HFFc6 (cell line): ENCODE measurements at regions not wholly inside any gene's neighbourhood (a gene's known extent, or its start where the extent isn't known, plus 50 kb on each side); places are given as distances from the start of the nearest gene placed in this dataset.

Experiments
- DNase-seq: peaks from one replicate; pipeline ENCODE4 v3.0.0-alpha.2; 2018
- H3K27ac Mint-ChIP-seq: 2 replicates; pipeline ENCODE4 v1.8.0; 2020; ENCODE audit warnings: mild to moderate bottlenecking, mixed read lengths
- H3K27me3 Mint-ChIP-seq: 2 replicates; pipeline ENCODE4 v1.8.0; 2021; ENCODE audit warnings: mild to moderate bottlenecking, moderate library complexity, mixed read lengths; ENCODE audit not compliant: insufficient read depth
- H3K36me3 Mint-ChIP-seq: 2 replicates; pipeline ENCODE4 v1.8.0; 2021; ENCODE audit warnings: low read depth, mixed read lengths
- H3K4me1 Mint-ChIP-seq: 2 replicates; pipeline ENCODE4 v1.8.0; 2020; ENCODE audit warnings: low read depth, mixed read lengths
- H3K4me3 Mint-ChIP-seq: 2 replicates; pipeline ENCODE4 v1.8.0; 2020; ENCODE audit warnings: mild to moderate bottlenecking, moderate library complexity, mixed read lengths
- H3K9me3 Mint-ChIP-seq: 2 replicates; pipeline ENCODE4 v1.8.0; 2020; ENCODE audit warnings: mild to moderate bottlenecking, mixed read lengths
- TF ChIP-seq, protein P1 (sequence below): fragments of 200-600 bp; sonication (generic); IDR thresholded peaks from 2 replicates; pipeline ENCODE4 v1.5.0; 2021; ENCODE audit warnings: antibody characterized with exemption, mild to moderate bottlenecking

DNA sequence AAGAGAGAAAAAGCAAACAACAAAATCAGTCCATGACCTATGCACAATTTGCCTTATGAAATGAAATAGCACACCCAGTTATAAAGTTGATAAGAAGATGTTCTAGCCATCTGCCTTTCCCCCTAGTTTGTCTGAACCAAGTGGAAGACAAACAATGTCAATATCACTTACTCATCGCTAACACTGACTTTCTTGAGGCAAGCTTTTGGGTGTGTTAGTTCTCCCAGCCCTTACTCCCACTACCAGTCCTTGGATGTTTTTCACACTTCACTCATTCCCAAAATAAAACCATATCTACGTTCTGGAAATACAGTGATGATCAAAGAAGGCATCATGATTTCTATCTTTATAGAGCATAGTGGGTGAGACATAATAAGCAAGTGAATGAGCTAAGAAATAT is 393.8 kb downstream of the PCDH20 start:
- no peaks in the 10 kb centered on the region for H3K4me1 Mint-ChIP-seq

DNA sequence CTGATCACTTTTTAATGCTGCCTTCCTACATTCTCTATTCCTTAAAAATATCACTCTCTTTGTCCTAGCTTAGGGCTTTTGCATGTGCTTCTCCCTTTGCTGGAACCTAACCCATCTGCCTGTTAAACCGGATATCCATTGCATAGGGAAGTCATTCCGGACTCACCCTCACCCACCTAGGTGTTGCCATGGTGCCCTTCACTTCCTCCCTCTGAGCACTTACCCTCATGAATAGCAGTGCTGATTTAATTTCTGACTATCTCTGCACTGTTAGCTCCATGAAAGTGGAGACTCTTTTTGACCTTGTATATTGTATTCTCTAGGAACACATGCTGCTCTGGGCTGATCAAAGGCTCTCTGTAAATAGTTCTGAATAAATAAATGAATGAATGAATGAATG is 401.9 kb downstream of the PCDH20 start:
- Mint-ChIP-seq H3K27me3 (no peaks in the 10 kb centered on the region; the same call in 1 of the 2 replicates), H3K4me1 (no peaks in the 10 kb centered on the region), H3K27ac (no peak overlapping the region), H3K36me3 (no peaks in the 10 kb centered on the region), H3K9me3 (peaks cover 27% of the 10 kb centered on the region), H3K4me3 (no peak overlapping the region)
- TF ChIP-seq, protein P1, sequence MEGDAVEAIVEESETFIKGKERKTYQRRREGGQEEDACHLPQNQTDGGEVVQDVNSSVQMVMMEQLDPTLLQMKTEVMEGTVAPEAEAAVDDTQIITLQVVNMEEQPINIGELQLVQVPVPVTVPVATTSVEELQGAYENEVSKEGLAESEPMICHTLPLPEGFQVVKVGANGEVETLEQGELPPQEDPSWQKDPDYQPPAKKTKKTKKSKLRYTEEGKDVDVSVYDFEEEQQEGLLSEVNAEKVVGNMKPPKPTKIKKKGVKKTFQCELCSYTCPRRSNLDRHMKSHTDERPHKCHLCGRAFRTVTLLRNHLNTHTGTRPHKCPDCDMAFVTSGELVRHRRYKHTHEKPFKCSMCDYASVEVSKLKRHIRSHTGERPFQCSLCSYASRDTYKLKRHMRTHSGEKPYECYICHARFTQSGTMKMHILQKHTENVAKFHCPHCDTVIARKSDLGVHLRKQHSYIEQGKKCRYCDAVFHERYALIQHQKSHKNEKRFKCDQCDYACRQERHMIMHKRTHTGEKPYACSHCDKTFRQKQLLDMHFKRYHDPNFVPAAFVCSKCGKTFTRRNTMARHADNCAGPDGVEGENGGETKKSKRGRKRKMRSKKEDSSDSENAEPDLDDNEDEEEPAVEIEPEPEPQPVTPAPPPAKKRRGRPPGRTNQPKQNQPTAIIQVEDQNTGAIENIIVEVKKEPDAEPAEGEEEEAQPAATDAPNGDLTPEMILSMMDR = no peak
- no peak for DNase-seq

More for the DNA sequence above, 393.8 kb downstream of the PCDH20 start:
- H3K4me3 Mint-ChIP-seq = no peak overlapping the region
- H3K36me3 Mint-ChIP-seq = no peaks in the 10 kb centered on the region
- no peak for DNase-seq
- TF ChIP-seq, protein P1 = no peak
- no peaks in the 10 kb centered on the region for H3K27me3 Mint-ChIP-seq
- no peak overlapping the region for H3K27ac Mint-ChIP-seq
- H3K9me3 Mint-ChIP-seq = peaks cover 27% of the 10 kb centered on the region

DNA sequence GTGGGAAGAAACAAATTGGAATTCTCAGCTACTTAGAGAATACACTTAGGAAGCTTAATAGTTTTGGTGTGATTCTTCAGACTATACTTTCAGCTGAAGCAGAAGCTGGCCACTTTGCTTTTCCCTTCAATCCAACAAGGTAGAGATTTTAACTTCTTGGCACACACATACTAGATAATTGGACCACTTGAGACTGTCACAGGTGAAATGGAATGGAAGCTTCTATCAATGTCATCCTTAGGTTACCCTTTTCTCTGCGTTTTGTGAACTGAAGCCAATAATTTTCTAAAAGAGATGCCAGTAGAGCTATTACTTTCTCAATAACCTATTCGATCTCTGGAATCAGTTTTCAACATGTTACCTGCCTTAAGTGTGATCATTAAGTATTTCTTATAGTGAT is 405.3 kb downstream of the PCDH20 start:
- Mint-ChIP-seq H3K4me1 (no peaks in the 10 kb centered on the region), H3K27ac (no peak overlapping the region), H3K27me3 (no peaks in the 10 kb centered on the region; the same call in 1 of the 2 replicates), H3K36me3 (no peaks in the 10 kb centered on the region), H3K4me3 (no peak overlapping the region), H3K9me3 (peaks cover 51% of the 10 kb centered on the region)
- no peak for DNase-seq
- TF ChIP-seq, protein P1 = no peak

DNA sequence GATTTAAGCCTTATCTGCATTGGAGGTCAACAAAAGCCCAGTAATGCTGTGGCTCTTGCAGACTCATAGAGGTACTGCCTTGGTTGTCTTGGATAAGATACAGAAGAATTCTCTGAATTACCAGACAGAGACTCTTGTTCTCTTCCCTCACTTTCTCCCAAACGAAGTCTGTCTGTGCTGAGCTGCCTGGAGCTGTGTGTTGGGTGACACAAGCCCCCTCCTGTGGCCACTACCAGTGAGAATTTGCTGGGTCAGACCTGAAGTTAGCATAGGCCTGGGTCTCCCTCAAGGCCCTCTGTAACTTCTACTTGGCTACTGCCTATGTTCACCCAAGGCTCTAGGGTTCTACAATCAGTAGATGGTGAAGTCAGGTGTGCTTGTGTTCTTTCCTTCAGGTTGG is 413.0 kb downstream of the PCDH20 start:
- Mint-ChIP-seq H3K4me3 (no peak overlapping the region), H3K36me3 (no peaks in the 10 kb centered on the region; the same call in 1 of the 2 replicates), H3K27me3 (no peaks in the 10 kb centered on the region), H3K4me1 (no peaks in the 10 kb centered on the region), H3K27ac (no peak overlapping the region), H3K9me3 (peaks cover 65% of the 10 kb centered on the region)
- no peak for DNase-seq
- TF ChIP-seq, protein P1 = no peak

DNA sequence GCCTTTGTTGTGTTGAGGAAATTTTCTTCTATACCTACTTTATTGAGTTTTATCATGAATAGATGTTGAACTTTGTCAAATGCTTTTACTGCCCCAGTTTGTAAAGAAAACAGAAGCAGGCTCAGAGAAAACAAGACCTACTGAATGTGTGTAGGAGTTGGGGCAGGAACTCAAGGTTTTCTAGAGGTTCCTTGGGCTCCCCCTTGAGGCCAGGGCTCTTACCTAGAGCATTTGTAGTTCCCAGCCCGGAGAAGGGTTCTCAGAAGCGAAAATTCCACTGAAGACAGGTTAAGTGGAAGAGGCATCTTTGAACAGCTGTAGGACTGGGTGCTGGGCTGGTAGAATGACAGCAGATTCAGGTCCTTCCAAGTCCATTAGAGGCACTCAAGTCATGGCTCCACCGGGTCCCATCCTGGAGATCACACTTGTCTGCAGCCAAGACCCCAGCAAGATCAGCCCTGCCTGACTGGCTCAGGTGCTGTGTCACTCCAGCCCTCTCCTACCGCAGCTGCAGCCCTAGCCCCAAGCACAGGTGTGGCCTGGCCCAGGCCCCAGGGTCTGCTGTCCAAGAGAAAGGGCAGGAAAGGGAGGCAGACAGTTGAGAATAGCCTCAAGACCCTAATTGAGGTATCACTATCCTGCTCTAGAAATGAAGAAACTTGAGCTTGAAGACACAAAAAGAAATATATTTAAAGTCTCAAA is 425.5 kb downstream of the PCDH20 start:
- Mint-ChIP-seq H3K27ac (no peak overlapping the region), H3K9me3 (peaks cover 12% of the 10 kb centered on the region), H3K4me1 (no peaks in the 10 kb centered on the region), H3K27me3 (no peaks in the 10 kb centered on the region), H3K36me3 (peaks cover 4% of the 10 kb centered on the region; the same call in 1 of the 2 replicates), H3K4me3 (no peak overlapping the region)
- DNase-seq = no peak
- TF ChIP-seq, protein P1 = no peak
